AG10803 (cell line): ENCODE measurements at regions not wholly inside any gene's neighbourhood (a gene's known extent, or its start where the extent isn't known, plus 50 kb on each side); places are given as distances from the start of the nearest gene placed in this dataset.

Source experiments
- DNase-seq: peaks from one replicate; pipeline ENCODE4 v3.0.0; 2010; ENCODE audit warnings: low read depth
- H3K4me3 ChIP-seq: 2 replicates; pipeline ENCODE4 v1.5.1; 2011; ENCODE audit warnings: mild to moderate bottlenecking, low read length, control low read depth
- TF ChIP-seq, protein P1 (sequence below): conservative IDR thresholded peaks from 2 replicates; pipeline ENCODE4 v1.5.1; 2011; ENCODE audit warnings: mild to moderate bottlenecking, low read length, control low read depth, inconsistent platforms

DNA sequence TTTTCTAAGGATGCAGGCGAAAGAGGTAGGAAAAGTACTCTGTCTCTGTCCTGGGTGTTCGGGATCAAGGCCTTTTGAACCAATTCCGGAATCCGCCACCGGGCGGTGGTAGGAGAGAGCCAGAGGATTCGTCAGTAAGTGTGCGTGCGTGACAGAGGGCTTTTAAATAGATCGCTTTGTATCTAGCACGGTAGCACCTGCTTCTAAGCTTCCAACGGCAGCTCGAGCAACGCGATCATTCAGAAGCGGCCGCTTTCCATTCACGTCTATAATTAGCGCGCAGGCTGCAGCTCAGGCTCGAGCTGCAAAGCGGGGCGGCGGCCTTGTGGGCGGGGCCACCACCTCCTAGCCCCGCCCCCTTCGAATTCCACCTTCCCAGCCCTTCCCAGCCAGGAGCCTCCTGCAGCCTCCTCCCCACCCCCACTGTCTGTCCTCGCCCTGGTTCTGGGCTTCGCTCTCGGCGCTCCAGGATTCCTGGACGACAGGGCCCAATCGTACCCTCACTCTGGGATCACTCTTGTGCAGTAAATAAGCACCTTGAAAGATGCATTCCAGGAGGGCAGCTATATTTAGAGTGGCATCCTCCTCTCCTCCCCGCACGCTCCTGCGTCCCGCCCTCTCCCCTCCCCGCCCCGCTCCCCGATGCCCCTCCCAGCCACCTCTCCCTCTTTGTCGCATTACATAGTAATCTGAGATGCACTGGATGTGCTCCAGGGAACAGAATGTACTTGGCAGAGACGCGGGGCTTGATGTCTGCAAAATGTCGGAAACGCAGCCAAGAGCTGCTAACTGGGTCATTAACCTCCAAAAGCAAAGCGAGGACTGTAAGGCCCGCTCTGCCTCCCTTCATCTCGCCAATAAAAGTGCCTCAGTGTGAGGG, 224.1 kb upstream of the TPRG1 start:
- H3K4me3 ChIP-seq = peak overlapping the region; percentile 61
- TF ChIP-seq, protein P1, sequence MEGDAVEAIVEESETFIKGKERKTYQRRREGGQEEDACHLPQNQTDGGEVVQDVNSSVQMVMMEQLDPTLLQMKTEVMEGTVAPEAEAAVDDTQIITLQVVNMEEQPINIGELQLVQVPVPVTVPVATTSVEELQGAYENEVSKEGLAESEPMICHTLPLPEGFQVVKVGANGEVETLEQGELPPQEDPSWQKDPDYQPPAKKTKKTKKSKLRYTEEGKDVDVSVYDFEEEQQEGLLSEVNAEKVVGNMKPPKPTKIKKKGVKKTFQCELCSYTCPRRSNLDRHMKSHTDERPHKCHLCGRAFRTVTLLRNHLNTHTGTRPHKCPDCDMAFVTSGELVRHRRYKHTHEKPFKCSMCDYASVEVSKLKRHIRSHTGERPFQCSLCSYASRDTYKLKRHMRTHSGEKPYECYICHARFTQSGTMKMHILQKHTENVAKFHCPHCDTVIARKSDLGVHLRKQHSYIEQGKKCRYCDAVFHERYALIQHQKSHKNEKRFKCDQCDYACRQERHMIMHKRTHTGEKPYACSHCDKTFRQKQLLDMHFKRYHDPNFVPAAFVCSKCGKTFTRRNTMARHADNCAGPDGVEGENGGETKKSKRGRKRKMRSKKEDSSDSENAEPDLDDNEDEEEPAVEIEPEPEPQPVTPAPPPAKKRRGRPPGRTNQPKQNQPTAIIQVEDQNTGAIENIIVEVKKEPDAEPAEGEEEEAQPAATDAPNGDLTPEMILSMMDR = peak; percentile 50
- DNase-seq = peak; percentile 92

DNA sequence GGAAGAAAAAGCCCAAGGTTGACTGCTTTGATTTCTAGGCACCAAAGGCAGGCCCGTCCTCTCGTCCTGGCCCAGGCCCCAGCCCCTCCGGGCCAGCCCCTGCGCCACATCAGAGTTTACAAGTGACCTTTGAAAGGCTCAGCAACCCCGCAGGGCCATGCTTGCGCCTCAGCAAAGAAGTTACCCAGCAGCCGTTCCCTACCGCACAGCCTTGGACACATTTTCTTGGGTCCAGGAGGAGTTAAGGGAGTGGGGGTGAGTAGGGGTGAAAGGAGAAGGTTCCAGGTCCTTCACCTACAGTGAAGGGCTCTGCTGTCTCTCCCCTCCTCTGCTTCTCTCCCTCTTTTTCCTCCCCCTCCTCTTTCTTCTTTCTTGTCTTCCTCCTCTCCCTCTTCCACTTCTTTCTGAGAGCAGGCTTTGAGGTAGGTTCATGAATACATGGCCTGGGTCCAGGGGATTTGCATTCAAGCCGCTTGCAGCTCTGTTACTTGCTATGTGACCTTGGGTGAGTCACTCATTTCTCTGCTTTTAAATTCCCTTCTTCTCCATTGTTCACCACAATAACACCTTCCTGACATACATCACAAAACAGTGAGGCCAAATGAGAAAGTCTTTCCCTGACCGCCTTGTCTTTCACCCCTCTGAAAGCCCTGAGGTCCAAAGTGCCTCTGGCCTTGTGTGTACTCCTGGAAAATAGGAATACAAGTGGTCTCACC, 223.3 kb upstream of the TPRG1 start:
- TF ChIP-seq, protein P1 = no peak
- peak overlapping the region; percentile 43 for H3K4me3 ChIP-seq
- peak; percentile 86 for DNase-seq

DNA sequence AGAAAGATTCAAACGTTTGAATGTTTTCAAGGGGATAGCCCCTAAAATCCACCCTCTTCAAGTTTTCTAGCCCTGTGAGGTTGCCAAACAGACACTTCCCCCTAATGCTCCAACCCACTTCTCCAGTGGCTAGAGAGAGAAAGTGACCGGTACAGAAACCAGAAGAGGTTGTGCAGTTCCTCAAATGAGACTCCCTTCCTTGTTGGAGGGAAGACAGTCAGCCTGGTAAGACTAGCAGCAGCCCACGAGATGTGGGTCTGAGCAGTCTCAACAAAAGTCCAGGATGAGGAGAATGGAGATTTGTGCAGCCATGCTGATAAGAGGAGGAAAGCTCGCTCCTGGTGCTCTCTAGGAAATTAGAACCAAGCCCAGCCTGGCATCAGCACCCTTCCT, 222.8 kb upstream of the TPRG1 start:
- no peak overlapping the region for H3K4me3 ChIP-seq
- DNase-seq = no peak
- TF ChIP-seq, protein P1 = no peak

GRCh38 chr3:188949456-188949855, 222.3 kb upstream of the TPRG1 start:
- no peak for DNase-seq
- TF ChIP-seq, protein P1 = no peak
- H3K4me3 ChIP-seq = no peak overlapping the region

GRCh38 chr3:188949996-188950395, 221.8 kb upstream of the TPRG1 start:
- H3K4me3 ChIP-seq = no peak overlapping the region
- TF ChIP-seq, protein P1 = no peak
- DNase-seq = no peak

DNA sequence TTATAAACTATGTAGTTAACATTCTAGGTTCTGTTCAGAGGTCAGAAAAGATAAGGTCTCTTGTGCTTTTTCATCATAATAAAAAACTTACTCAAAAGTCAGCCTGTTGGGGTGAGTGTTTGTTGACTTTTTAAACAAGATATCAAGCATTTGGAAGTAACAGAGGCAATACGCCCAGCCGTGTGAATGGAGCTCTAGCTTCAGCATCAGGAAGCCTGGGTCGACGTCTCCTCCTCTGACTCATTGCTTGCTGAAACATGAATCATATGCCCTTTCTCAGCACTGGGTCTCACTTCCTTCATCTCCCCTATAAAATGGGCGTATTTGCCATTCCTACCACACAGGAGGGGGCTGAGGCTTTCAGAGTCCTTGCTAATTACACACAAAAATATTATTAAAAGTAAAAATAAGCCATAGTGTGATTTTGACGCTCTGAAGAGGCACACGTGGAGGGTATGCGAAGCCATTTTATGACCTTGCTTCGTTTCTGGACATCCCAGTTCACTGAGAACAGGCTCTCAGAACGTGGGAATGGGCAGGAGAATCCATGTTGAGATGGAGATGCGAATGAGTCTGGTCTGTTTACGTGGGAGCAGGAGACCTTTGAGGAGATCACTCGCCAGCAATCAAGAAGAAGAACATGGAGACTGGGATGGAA, 220.8 kb upstream of the TPRG1 start:
- TF ChIP-seq, protein P1 = no peak
- H3K4me3 ChIP-seq = no peak overlapping the region
- DNase-seq = peak; percentile 92
